ENCODE measurements at regions not wholly inside any gene's neighbourhood (a gene's known extent, or its start where the extent isn't known, plus 50 kb on each side); places are given as distances from the start of the nearest gene placed in this dataset.
"Not testable (repeated sequence)": the region's sequence is repeated elsewhere in the genome, so short reads cannot be mapped to it uniquely, and the experiment has no call there.

DNA sequence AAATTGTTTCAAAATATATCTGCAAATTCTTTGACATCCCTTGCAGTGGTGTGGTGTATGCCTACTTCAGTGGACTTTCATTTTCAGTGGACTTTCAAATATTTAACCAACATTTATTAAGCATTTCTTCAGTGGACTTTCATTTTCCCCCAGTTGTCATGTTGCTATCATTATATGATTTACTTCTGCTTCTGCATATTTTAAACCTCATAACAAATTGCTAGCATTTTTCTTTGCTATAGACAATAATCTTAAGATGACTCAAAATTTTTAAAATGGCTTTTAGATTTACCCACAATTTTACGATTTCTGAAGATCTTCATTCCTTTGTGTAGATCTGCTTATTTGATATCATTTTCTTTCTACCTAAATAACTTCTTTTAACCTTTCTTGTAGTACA lies 592.7 kb upstream of the SLC35B3 start:
- no peak for DNase-seq (ENCODE audit: low read depth in 2 of 2)

GRCh38 chr6:9025796-9026394 lies 590.5 kb upstream of the SLC35B3 start:
- DNase-seq (ENCODE audit: low read depth in 2 of 2), result no peak

- DNase-seq (ENCODE audit: low read depth in 2 of 2), result no peak
These were observed 589.9 kb upstream of the SLC35B3 start for GRCh38 chr6:9025228-9025627.

DNA sequence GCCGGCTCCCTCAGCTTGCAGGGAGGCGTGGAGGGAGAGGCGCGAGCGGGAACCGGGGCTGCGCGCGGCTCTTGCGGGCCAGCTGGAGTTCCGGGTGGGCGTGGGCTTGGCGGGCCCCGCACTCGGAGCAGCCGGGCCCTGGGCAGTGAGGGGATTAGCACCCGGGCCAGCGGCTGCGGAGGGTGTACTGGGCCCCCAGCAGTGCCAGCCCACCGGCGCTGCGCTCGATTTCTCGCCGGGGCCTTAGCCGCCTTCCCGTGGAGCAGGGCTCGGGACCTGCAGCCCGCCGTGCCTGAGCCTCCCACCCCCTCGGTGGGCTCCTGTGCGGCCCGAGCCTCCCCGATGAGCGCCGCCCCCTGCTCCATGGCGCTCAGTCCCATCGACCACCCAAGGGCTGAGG lies 588.9 kb upstream of the SLC35B3 start:
- not testable (repeated sequence) for DNase-seq (ENCODE audit: low read depth in 2 of 2)

DNA sequence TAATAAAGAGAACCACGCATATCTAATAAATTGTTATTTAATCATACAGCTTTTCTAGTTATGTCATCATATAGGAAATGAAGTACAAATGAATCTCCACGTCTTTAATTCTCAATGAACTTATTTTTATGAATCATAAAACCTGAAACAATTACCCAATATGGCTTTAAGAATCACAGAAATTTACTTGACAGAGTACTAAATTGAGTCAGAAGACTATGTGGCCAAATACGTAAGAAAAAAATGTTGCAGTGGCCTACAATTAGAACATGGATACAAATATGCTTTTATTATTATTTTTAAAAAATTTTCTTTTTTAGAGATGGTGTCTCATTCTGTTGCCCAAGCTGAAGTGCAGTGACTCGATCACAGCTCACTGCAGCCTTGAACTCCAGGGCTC lies 584.7 kb upstream of the SLC35B3 start:
- no peak for DNase-seq (ENCODE audit: low read depth in 2 of 2)

- no peak for DNase-seq (ENCODE audit: low read depth in 2 of 2)
These were observed 574.6 kb upstream of the SLC35B3 start for GRCh38 chr6:9009931-9010330.

GRCh38 chr6:9007027-9007426 lies 571.7 kb upstream of the SLC35B3 start:
- DNase-seq (ENCODE audit: low read depth in 2 of 2), result no peak

GRCh38 chr6:9002833-9003232 lies 567.5 kb upstream of the SLC35B3 start:
- DNase-seq (ENCODE audit: low read depth in 2 of 2), result no peak

DNA sequence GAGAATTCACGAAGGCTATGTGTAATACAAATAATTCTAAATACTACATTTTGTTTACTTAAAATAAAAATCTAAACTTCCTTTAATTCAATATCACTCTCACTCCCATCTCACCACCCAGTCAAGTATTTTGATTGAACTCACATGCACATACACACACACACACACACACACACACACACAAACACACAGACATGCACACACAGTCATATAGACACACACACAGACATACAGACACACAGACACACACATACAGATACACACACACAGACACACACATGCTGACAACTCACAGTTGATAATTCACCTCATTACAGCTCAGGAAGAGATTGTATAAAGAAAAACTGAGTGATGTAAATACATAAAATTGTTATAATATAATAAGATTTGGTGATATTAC lies 559.8 kb upstream of the SLC35B3 start:
- DNase-seq (ENCODE audit: low read depth in 2 of 2), result no peak

DNA sequence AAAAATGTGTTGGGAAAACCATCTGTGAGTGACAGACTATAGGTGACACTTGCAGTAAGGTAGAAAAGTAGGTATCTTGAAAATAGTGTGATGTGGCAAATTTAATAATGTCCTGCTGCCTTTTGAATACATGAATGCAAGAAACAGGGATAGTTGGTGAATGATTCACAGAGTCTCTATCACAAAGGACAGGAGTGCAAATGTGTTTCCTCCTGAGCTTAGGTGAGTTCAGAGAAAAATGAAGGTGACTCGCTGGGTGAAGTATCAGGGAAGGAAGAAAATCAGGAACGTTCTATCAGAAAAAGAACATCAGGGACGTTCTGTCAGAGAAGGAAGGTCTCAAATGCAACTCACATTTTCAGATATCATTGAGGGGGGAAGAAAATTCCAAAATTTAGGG lies 557.8 kb upstream of the SLC35B3 start:
- DNase-seq (ENCODE audit: low read depth in 2 of 2), result no peak

GRCh38 chr6:8991844-8992243 lies 556.5 kb upstream of the SLC35B3 start:
- DNase-seq (ENCODE audit: low read depth in 2 of 2), result no peak

DNA sequence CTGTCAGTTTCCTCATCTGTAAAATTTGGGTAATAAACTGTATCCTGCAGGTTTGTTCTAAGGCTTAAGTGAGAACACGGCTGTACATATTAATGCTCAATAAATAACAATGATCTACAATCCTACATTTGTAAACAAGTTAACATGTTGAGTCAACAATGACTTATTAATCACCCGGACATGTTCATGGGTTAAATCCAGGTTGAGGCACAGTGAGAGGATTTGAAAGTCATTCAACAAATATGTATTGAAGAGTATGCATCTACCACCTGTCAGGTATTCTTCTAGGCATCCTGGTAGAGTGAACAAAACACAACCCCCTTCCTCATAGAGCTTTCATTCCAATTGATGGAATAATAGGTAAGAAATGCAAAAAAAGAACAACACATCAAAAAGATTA lies 554.7 kb upstream of the SLC35B3 start:
- DNase-seq (ENCODE audit: low read depth in 2 of 2), result no peak

- DNase-seq (ENCODE audit: low read depth in 2 of 2), result peak; percentile 64 to 70
These were observed 547.9 kb upstream of the SLC35B3 start for GRCh38 chr6:8983202-8983688.

DNA sequence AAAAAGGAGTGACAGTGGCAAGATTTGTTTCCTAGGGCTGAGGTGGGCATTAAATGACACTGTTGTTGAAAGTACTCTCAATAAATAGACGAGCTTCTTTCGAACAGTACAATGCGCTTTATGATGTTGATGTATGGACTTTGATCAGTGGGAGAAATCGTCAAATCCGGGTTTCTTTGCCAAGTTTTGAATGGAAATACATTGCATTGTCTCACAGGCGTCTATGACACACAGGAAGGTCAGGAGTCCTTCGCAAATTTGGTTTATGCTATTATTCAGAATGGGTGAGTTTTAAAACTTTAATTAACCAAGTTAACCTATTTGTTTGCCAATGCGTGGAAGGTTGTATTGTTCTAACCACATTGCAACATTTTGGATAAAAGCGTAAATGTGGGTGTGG lies 547.3 kb upstream of the SLC35B3 start:
- DNase-seq (ENCODE audit: low read depth in 2 of 2), result peak; percentile 41 to 59

- DNase-seq (ENCODE audit: low read depth in 2 of 2), result no peak
These were observed 538.0 kb upstream of the SLC35B3 start for GRCh38 chr6:8973395-8973794.

GRCh38 chr6:8969747-8970146 lies 534.4 kb upstream of the SLC35B3 start:
- DNase-seq (ENCODE audit: low read depth in 2 of 2), result no peak

DNA sequence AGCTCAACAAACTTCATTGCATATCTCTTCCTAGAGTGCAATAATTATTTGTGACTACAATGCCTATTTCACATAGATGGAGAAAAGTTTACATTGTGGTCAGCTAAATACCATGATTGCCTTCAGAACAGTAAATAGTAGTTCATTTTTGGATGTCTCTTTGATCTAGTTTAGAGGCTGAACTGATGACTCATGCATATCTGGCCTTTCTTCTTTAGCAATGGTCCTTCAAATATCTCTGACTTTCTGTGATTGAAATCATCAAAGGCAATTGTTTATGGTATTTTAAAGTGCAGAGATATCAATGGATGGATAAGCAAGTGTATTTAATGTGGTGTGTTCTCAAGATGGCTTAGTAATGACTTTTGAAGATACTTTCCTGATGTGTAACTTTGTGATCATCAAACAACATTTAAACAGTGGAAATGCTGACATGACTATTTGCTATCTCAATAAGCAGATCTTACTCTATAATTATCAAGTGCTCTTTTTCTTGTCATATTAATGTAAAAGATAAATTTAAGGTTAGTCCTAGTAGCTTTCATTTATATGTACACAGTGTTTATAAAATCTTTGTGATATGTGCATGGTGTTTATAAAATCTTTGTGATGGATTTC lies 523.7 kb upstream of the SLC35B3 start:
- no peak for DNase-seq (ENCODE audit: low read depth in 2 of 2)

DNA sequence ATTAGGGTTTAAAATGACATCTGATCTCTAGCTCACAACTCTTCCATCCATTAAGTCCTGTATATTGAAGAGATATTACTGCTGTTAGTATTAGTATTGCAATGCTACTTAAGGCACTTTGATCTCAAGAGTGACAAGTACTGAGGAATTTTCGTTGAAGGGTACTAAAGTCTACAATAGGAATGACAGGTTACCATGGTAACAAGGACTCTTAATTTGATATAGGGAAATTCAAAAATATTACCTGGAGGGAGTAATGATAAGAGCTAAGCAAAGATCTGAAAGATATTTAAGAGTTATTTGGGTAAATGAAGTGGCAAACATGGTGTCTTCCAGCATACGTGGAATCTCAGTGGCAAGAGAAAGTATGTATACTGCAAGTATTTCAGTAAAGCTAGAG lies 518.0 kb upstream of the SLC35B3 start:
- DNase-seq (ENCODE audit: low read depth in 2 of 2), result no peak

DNA sequence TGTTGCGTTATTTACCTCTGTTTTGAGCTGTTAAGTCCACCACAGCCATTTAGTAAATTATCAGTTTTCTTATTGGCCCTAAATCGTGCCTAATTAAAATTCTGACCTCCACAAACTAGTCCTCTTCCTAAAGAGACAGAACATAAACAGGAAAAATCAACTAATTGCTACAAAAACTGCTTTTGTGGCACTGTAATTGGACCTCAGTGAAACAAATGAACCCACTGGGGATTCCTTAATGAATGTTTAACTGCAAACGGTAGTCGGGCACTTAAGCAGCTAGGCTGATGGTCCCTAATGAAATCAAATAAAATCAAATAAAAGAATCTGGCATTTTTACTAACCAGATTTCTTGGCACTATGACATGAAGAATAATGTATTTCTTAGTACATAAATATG lies 513.4 kb upstream of the SLC35B3 start:
- no peak for DNase-seq (ENCODE audit: low read depth in 2 of 2)

- DNase-seq (ENCODE audit: low read depth in 2 of 2), result no peak
These were observed 512.6 kb upstream of the SLC35B3 start for GRCh38 chr6:8947900-8948299.

- DNase-seq (ENCODE audit: low read depth in 2 of 2), result no peak
These were observed 509.2 kb upstream of the SLC35B3 start for GRCh38 chr6:8944548-8944947.

DNA sequence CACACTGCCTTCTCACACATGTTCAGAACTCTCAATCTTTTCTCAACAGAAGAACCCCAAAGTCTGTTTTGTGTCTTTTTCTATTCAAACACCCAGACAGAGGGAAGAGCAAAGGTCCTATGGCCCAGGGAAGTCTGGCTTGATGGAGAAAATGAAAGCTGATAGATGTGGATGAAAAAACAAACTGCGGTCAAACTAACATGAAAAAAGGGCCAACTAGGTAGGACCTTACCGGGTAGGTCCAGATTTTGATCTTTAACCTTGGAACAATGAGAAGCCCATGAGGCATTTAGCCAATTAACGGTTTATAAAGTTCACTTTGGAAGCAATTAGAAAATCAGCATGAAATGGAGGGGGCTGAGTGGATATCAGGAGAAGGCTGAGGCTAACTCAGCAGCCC lies 507.7 kb upstream of the SLC35B3 start:
- DNase-seq (ENCODE audit: low read depth in 2 of 2), result no peak

- DNase-seq (ENCODE audit: low read depth in 2 of 2), result no peak
These were observed 506.2 kb upstream of the SLC35B3 start for GRCh38 chr6:8941577-8941976.

DNA sequence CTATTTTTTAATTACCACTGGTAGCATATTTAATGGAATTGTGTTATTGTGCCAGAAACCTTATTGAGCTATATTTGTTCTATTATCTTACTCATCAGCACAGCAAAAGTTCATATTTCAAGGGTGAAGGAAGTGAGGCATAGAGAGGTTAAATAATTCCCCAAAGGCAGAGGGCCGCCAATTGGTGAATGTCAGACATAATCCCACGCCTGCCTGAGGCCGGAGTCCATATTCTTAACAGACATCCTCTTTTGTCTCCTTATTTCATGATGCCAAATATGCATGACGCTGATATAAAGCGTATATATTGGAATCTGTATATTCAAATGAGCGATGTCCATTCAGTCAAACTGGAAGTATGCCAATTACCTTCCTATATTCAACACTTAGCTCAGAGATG lies 505.0 kb upstream of the SLC35B3 start:
- no peak for DNase-seq (ENCODE audit: low read depth in 2 of 2)

Data from lung microvascular endothelial cell (primary cell).